HG02798 (cell line): ENCODE measurements at regions not wholly inside any gene's neighbourhood (a gene's known extent, or its start where the extent isn't known, plus 50 kb on each side); places are given as distances from the start of the nearest gene placed in this dataset.

Experiments used
- ATAC-seq: cut with Tn5 transposase; IDR thresholded peaks from one replicate; pipeline ENCODE4 v1.9.1; 2021; ENCODE audit warnings: mild to moderate bottlenecking; ENCODE audit not compliant: unreplicated experiment, poor library complexity

DNA sequence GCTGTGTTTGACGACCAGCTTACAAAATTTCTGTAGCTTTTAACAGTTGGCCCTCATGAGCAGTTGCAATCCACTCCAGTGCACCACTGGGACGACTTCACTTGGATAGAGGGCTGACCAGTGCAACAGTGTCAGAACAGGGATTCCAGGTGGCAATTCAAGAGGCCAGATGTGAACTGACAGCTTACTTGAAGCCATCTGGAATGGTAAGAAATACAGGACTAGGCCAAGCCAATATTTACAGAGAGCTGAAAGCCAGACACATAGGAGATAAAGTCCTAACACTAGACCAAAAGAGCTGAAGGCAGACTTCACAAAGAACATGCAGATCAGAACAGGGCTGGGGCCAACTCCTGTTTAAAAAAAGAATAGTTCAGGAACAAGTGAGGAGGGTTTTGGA, 93.5 kb upstream of the NFIA start:
- ATAC-seq = no peak

DNA sequence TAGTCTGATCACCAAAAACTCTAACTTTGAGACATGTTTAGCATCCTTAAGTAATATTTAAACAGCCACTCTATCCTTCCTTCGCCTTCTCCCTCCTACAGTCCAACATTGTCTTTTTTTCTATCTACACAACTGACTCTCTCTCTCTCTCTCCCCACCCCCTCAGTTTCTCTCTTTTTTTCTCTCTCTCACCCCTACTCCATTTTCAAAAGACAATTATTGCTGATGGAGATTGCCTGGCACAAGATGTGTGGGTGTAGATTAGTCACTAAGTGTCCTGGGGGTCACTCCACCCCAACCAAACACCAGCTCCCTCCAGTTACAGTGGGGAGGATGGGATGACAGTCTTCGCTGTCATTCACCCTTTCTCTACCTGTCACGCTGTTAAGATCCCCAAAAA, 94.5 kb upstream of the NFIA start:
- no peak for ATAC-seq

DNA sequence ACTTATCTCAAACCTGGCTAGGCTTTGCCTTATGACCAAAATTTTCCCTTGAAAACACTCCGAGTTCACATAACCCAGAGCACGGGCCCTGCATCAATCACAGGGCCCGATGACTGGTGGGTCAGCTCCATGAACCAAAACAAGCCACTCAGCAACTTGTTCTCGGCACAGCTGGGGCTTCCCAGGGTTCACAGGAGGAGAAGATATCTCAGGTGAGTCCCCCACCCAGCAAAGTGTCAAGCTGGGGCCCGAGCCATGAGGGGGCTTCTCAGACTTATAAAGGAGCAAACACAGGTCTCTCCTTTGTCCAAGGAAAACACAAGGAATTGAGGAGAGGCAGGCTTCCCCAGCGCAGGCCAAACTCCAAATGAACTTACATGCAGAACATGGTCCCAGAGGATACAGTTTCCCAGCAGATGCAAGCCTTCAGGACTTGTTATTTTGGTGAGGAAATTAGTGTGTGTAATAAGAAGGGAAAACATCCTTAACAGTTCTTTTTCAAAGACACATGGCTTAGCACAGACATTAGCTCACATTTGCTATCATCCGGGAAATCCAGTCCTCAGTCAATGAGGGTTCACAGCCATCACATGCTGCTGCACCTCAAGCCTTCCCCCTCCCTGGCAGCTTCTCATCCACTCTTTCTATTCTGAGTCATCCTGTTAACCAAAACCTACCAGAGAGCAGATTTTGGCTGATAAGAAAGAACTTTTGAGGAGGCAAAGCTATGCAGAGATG, 98.1 kb upstream of the NFIA start:
- ATAC-seq = no peak

DNA sequence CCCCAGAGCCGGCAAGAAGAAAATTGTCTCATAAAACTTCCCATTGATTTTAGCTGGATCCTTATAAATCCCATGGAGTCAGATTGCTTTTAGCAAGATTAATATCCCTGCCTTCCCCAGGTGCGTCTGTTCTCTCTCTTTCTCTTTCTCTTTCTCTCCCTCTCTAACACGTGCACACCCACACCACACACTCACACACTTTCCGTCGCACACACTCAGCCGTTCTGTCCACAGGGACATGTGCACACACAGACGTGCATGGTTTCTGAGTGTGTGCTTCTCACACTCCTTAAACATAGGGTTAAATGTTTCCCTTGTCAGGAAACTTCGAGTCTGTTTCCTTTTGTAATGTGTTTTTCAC, 98.7 kb upstream of the NFIA start:
- ATAC-seq = no peak

DNA sequence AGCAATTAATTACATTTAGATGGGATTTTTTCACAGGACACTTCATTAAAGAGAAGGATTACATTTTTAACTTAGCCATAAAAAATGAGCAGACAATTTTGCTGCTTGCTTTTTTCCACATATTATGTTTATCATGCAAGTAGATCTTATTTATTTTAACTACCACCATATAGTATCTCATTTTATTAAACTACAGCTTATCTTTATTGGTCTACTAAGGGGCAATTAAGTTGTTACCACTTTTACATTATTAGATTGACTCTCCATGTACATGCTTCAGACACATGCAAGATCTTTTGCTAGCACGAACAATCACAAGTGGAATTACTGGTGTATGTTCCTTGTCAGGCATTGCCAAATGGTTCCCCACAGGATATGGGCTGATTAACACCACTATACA, 99.8 kb upstream of the NFIA start:
- no peak for ATAC-seq

DNA sequence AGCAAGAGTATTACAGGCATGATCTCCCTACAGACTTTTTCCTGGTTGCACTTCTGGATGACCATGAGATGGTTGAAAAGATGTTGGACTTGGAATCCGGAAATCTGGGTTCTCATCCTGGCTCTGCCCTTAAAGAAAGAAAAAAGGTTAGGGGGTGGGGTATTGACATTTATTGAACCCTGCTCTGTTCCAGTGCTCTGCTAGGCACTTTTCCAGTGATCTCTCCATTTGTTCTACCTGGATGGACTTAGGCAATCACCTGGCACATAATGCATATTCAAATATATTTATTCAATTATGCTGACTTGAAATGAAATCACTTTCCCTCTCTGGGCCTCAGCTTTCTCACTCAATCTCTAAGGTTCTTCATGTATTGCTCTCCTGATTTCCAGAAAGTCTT, 101.0 kb upstream of the NFIA start:
- no peak for ATAC-seq

DNA sequence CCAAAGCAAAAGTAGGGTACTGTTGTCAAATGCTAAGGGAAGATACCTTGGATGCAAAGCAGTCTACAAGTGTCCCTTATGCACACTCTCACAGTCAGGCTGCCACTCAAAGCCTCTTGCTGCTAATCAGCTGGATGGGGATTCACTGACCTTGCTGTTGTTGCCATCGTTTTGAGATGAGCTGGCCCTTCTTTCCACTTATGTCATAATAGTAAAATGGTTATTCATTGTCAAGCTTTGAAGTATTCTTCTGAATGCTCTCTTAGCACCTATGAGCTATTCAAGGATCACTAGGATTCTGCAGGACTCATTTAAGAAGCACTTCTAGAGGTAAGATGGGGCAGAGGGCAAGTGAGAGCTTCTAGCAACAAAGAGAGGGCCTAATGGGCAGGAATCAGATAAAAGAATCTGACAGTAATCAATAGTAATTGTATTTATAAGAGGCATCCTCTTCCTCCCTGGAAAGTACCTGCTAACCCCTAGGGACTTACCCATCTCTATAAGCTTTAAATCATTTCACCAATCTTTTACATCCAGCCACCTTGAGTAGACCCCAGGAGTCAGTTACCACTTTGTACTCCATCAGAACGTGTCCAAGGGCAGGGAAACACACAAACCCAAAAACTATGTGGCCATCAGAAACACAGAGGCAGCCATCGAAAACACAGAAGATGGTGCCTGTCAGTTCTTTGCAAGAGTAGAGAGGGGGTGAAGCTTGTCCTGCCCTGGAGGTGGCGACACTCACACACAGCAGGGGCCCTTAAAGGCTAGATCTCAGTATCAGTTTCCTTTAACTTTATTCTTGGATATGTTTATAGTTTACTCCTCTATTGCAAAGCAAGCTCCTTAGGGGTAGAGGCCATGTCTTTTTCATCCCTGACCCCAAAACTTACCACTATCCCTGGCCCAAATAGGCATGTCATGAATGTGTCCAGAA, 103.7 kb upstream of the NFIA start:
- ATAC-seq = peak; percentile 74

DNA sequence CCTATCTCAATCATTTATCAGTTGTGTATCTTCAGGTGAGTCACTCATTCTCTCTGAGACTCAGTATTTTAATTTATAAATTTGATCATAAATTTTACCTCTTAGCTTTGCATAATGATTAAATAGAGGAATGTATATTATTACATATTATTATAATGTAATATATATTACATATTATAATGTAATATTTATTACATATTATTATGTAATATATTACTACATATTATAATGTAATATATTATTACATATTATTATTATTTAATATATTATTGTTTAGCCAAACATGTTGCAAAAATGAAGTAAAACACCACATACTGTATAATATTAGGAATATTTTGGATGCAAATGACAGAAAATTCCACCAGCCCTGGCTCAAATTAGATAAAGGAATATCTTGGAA, 104.7 kb upstream of the NFIA start:
- no peak for ATAC-seq

DNA sequence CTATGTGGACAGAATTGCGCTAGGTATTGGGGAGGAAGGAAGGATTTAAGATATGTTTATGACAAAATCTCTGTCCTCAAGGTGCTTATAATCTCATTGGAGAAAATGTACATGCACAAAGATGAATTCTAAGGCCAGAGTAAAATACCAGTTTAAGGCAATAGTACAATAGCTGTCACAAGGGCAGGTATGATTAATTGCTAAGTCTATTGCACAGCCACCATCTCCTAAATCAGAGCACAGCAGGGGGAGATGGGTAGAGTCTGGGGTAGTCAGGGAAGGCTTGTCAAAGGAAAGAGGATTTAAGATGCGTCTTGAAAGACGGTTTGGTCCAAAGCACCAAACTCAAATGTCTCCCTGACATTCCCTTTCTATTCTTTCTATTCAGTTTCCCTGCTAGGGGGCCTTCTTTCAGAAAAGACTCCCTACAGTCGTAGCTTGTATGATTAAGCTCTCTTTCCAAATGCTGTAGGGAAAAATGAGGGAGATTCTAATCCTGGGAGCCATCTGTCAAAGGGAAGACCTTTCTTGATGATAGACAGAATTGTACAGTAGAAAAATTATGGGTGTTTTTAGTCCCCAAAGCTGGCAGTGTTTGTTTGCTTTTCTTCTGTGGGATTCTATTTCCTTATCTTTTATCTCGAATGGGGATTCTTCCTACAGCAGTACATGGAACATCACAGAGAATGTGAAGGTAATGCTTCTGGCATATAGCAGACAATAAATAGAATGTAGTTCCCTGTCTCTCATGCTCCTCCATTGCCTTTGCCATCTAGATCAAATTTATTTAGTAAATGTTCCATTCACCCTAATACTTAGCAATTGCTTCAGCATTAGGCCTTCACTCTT, 107.6 kb upstream of the NFIA start:
- ATAC-seq = no peak

DNA sequence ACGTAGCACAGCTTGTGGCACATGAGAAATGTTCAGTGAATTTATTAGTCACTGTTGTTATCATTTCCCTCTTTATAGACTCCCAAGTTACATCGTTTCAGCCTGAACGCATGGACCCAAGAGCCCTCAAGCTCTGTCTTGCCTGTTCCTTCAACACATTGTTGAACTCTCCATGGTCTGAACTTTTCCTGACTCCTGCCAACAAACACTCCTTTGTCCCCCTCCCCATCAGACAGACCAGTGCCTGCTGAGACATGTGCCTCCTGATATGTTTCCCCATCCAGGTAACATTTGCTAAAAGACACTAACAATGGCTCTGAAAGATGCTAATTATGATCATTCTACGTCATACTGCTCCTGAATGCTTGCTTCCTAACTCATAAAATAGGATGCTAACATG, 108.7 kb upstream of the NFIA start:
- ATAC-seq = no peak

DNA sequence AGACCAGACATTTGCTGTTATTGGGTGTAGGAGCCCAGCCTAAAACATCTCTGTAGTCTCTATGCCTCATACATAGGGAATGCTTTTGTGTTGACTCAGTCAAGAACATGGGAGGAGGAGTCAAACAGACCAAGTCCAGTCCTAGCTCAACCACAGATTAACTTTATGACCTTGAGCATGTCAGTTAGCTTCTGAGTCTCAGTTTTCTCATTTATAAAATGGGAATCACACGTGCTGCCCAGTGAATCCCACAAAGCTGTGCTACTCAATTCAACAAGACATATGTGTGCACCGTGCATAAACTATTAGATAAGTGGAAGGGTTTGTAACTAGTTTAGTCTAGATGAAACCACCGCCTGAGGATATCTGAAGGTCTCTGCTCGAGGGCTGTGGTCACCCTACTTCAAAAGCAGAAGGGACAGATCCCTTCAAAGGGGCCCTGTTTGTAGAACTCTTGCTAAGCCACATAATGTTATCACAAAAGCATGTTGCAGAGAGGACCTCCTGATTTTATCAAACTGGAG, 109.5 kb upstream of the NFIA start:
- no peak for ATAC-seq

DNA sequence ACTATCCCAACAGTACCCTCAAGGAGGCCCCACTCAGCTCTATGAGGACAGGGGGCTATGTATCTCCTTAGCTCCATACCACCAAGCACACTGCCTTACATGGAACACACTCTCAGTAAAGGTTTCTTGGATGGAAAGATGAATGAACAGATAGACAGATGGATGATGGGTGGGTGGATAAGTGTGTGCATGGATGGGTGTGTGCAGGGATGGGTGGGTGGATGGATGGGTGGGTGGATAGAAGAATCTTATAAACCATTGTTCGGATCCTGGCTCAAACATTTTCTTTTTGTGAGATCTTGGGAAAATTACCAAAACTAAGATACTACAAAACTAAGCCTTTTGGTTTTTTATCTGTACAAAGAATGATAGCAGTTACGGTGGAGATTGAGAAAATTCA, 111.0 kb upstream of the NFIA start:
- no peak for ATAC-seq

DNA sequence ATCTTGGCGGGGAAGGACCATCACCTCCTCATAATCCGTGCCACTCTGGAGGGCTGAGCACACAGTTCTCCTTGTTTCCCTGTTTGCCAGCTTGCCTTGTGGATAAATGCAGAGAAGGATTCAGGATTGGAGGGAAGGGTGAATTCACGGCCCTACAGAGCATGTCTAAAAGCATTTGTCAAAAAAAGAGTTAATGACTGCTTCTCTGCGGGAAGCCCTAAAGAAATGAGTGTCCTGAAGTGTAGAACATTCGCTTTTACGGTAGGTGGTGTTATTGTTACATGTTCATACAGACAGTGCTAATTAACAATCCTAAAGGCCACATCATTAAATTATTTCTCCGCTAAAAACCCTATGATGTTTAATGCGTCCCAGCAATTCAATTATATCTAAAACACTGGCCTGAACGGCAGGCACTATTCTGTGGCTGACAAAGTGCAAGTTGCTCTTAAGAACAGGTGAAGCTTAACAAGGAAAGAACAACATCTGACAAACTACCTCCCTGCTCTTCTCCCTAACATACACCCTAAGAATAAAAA, 112.3 kb upstream of the NFIA start:
- no peak for ATAC-seq

DNA sequence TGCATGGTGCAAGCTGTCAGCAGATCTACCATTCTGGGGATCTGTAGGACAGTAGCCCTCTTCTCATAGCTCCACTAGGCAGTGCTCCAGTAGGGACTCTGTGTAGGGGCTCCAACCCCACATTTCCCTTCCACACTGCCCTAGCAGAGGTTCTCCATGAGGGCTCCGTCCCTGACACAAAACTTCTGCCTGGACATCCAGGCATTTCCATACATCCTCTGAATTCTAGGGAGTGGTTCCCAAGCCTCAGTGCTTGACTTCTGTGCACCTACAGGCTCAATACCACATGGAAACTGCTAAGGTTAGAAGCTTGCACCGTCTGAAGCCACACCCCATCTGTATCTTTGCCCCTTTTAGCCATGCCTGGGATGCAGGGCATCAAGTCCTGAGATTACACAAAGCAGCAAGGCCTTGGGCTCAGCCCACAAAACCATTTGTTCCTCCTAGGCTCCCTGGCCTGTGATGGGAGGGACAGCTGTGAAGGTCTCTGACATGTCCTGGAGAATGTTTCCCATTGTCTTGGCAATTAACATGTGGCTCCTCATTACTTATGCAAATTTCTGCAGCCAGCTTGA, 117.0 kb upstream of the NFIA start:
- ATAC-seq = no peak

DNA sequence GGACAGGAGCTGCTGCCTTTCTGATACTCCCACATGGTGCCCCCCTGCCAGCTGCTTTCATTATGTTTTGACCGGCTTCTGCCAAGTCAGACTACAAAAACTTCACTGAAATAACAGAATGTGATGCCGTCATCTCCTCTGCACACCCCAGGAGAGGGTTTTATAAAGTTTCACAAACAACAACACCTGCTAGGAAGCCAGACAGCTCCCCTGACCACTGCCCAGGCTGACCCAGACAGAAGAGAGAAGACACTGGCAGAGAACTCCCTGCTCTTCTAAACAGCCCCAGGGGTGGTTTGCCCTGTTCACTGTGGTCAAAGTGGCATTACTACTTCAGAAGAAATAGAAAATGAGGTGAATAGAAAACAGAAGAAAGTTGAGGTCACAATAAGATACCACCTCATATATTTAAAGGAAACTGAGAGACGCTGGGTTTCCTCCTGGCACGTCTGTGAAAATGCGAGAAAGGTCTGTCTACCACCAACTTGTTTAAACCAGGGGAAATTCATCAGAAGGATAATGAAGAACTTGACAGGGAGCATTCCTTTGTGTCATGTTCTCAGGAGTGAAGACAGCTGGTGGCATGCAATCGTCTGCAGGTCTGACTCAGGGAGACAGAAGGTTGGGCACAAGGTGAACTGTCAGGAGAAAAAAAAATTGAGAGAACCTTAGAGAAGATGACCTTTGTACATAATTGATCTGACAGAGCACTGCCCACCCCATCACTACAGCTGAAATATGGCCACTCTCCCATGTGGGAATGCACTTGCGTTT, 119.0 kb upstream of the NFIA start:
- ATAC-seq = no peak

DNA sequence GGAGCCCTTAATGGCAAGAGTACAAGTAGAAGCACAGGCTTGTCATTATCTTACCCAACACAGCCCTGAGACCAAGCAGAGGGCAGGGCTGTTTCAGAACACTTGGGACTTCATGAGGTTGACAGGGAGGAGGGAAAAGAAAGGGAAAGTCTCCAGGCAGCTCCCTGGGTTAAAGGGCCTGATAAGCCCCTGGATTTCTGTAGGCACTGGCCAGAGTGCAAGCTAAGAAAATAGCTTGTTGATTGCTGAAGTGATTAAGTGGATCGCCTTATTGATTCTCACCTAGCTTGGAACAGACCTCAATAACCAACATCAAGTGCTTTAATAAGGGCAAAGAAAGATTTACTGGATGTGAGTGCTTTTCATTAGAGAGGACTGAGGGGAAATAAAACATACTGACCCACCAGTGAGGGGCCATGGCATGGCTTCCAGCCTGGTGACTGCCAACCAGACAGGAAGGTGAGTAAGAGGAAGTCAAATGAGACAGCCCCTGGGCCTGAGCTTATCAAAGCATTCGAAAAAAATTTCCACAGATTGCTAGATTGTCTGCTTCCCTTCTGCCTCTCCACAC, 121.4 kb upstream of the NFIA start:
- ATAC-seq = no peak

DNA sequence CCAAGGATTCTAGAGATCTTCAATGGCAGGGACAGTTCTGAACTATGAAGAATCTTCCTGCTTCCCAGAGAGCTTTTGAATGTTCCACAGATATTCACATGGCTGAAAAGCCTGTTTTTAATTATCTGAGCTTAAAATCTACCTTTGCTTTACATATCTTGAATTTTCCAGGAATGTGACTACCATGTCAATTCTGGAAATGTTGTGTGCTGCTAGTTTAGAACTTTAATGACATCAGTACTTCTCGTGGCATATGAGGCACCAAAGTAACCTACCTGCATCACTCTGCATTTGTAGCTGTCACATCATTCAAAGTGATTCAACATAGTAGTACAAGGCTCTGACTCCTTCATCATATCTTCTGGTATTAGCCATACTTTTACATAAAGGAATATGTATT, 122.7 kb upstream of the NFIA start:
- ATAC-seq = no peak

DNA sequence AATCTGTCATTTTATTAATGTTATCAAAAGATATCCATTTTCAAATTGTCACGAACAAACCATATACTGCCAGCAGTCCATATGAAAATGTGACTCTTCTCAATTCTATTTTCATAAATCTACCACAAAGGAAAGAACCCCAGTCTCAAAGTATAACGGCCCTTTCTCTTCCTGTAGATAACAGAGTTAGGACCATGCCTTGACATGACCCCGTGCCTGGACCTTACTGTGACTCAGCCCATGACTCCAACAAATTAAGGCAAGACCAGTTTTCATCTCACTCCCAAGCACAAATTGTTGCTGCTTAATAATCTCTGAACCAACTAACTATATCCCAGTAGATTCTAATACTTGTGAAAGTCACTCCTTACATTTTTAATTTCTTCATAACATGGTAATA, 124.4 kb upstream of the NFIA start:
- ATAC-seq = no peak

DNA sequence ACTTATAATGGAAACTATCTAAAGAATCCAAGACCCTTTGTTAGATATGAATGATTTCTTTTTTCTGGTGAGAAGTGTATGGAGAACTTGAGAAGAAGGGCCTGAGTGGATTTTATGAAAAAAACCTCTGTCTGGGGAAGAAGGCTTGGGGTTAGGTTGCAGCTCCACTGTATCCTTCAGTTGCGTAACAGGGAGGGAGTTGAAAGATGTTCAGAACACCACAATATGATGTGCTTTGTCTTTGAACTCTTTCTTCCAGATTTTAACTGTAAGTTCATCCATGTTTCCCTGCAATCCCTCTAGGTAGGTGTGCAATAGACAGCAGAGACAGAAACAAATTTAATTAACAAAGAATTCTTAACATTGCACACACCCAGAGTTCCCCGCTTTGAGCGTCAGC, 125.8 kb upstream of the NFIA start:
- no peak for ATAC-seq
